MM.1S (cell line): ENCODE measurements at regions not wholly inside any gene's neighbourhood (a gene's known extent, or its start where the extent isn't known, plus 50 kb on each side); places are given as distances from the start of the nearest gene placed in this dataset.

Experiments used
- EZH2 ChIP-seq: fragments of 300-600 bp; sonication (generic); optimal IDR thresholded peaks from 2 replicates; pipeline ENCODE3; 2017; ENCODE audit warnings: low read depth, mild to moderate bottlenecking, antibody characterized with exemption, low read length, mixed read lengths
- EZH2phosphoT487 ChIP-seq: fragments of 300-600 bp; sonication (generic); IDR thresholded peaks from 2 replicates; pipeline ENCODE4 v1.6.1; 2018; ENCODE audit warnings: antibody characterized with exemption, low read length

GRCh38 chr20:12502443-12502842 lies 506.3 kb upstream of the SPTLC3 start:
- no peak for TF ChIP-seq EZH2phosphoT487
- no peak for TF ChIP-seq EZH2
